ENCODE measurements at regions not wholly inside any gene's neighbourhood (a gene's known extent, or its start where the extent isn't known, plus 50 kb on each side); places are given as distances from the start of the nearest gene placed in this dataset.
"Not testable (repeated sequence)": the region's sequence is repeated elsewhere in the genome, so short reads cannot be mapped to it uniquely, and the experiment has no call there.

GRCh38 chr20:54350415-54350814 lies 125.0 kb upstream of the DOK5 start:
- POLR2A ChIA-PET = no interaction called here
- Histone ChIP-seq H3K36me3 (replicated peaks in 1 of 2; ENCODE audit: control extremely low read depth in 1 of 2, control insufficient read depth in 1 of 2, extremely low read depth in 1 of 2, insufficient read depth in 2 of 2, low read length in 1 of 2) (no peaks in the 10 kb centered on the region), H3K27ac (ENCODE audit: low read length in 2 of 2) (no peak overlapping the region), H3K4me3 (ENCODE audit: control extremely low read depth in 1 of 5, extremely low read depth in 1 of 5, insufficient read depth in 1 of 5, low read depth in 2 of 5, low read length in 4 of 5) (no peak overlapping the region), H3K27me3 (replicated peaks in 1 of 4; ENCODE audit: control extremely low read depth in 1 of 4, control insufficient read depth in 3 of 4, insufficient read depth in 4 of 4, low read length in 3 of 4) (no peaks in the 10 kb centered on the region), H3K4me1 (ENCODE audit: control insufficient read depth in 2 of 2, insufficient read depth in 2 of 2, low read length in 2 of 2) (no peaks in the 10 kb centered on the region), H2AFZ (ENCODE audit: insufficient read depth, low read depth, low read length, poor library complexity, severe bottlenecking) (no peak overlapping the region), H3K9ac (ENCODE audit: low read length) (no peak overlapping the region), H3K9me3 (ENCODE audit: control extremely low read depth in 1 of 3, control insufficient read depth in 2 of 3, insufficient read depth in 1 of 3, low read length in 2 of 3) (no peaks in the 10 kb centered on the region), H4K20me1 (ENCODE audit: control insufficient read depth, insufficient read depth, low read length, poor library complexity, severe bottlenecking) (no peaks in the 10 kb centered on the region), H3K79me2 (ENCODE audit: control insufficient read depth, insufficient read depth, low read length) (no peaks in the 10 kb centered on the region), H3K4me2 (replicated peaks; ENCODE audit: low read depth, low read length, poor library complexity, severe bottlenecking) (no peak overlapping the region)
- Mint-ChIP-seq H3K4me1 (no peaks in the 10 kb centered on the region), H3K27ac (no peak overlapping the region), H3K27me3 (peaks cover 11% of the 10 kb centered on the region), H3K9me3 (ENCODE audit: insufficient read depth) (no peaks in the 10 kb centered on the region), H3K4me3 (no peak overlapping the region)
- intact Hi-C loops (cut with micrococcal nuclease) = no loop called here
- WGBS (ENCODE audit: insufficient coverage) = no CpG with 5 or more reads among the region's 3 CpGs
- no peak for DNase-seq
- CTCF ChIA-PET = no interaction called here
- TF ChIP-seq, protein P1, sequence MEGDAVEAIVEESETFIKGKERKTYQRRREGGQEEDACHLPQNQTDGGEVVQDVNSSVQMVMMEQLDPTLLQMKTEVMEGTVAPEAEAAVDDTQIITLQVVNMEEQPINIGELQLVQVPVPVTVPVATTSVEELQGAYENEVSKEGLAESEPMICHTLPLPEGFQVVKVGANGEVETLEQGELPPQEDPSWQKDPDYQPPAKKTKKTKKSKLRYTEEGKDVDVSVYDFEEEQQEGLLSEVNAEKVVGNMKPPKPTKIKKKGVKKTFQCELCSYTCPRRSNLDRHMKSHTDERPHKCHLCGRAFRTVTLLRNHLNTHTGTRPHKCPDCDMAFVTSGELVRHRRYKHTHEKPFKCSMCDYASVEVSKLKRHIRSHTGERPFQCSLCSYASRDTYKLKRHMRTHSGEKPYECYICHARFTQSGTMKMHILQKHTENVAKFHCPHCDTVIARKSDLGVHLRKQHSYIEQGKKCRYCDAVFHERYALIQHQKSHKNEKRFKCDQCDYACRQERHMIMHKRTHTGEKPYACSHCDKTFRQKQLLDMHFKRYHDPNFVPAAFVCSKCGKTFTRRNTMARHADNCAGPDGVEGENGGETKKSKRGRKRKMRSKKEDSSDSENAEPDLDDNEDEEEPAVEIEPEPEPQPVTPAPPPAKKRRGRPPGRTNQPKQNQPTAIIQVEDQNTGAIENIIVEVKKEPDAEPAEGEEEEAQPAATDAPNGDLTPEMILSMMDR (IDR thresholded peaks at IDR 0.05) = no peak
- no peak for TF ChIP-seq EZH2 (IDR thresholded peaks at IDR 0.05; ENCODE audit: borderline replicate concordance, insufficient read depth, low read depth, low read length, poor library complexity, severe bottlenecking)
- no peak for ATAC-seq (ENCODE audit: low read depth)

DNA sequence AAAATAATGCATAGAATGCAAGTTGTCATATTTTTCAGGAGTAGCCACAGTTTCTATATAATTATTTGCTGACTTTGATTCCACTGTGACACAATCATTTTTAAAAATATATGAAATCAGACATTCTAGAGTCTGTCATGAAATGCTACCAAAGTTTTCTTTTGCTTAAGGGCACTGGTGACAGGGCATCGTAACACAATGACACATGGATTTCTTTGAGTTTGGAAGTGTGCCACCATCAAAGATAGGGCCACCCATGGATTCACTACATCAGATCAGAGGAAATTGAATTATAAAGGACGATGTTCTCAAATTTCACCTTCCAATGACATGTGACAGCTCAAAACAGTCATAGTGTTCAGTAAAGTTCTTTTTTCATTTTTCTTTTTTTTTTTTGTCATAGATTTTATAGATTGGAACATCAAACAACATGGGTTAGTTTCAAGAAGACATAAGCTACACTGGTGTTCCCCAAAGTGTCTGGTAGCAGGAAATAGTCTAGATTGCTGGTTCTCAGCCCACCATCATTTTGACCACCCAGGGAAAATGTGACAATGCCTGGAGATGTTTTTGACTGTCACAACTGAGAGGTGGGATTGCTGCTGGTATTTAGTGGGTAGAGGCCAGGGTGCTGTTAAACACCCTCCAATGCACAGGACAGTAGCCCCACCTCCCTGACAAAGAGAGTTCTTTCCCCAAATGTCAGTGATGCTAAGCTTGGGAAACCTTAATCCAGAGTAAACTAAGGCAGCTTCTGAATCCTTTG lies 123.8 kb upstream of the DOK5 start:
- Histone ChIP-seq H3K36me3 (replicated peaks in 1 of 2; ENCODE audit: control extremely low read depth in 1 of 2, control insufficient read depth in 1 of 2, extremely low read depth in 1 of 2, insufficient read depth in 2 of 2, low read length in 1 of 2) (no peaks in the 10 kb centered on the region), H3K9me3 (ENCODE audit: control extremely low read depth in 1 of 3, control insufficient read depth in 2 of 3, insufficient read depth in 1 of 3, low read length in 2 of 3) (no peaks in the 10 kb centered on the region), H4K20me1 (ENCODE audit: control insufficient read depth, insufficient read depth, low read length, poor library complexity, severe bottlenecking) (no peaks in the 10 kb centered on the region), H3K79me2 (ENCODE audit: control insufficient read depth, insufficient read depth, low read length) (no peaks in the 10 kb centered on the region), H3K9ac (ENCODE audit: low read length) (no peak overlapping the region), H3K4me2 (replicated peaks; ENCODE audit: low read depth, low read length, poor library complexity, severe bottlenecking) (no peak overlapping the region), H3K27me3 (replicated peaks in 1 of 4; ENCODE audit: control extremely low read depth in 1 of 4, control insufficient read depth in 3 of 4, insufficient read depth in 4 of 4, low read length in 3 of 4) (no peaks in the 10 kb centered on the region), H3K27ac (ENCODE audit: low read length in 2 of 2) (no peak overlapping the region), H2AFZ (ENCODE audit: insufficient read depth, low read depth, low read length, poor library complexity, severe bottlenecking) (no peak overlapping the region), H3K4me3 (ENCODE audit: control extremely low read depth in 1 of 5, extremely low read depth in 1 of 5, insufficient read depth in 1 of 5, low read depth in 2 of 5, low read length in 4 of 5) (no peak overlapping the region), H3K4me1 (ENCODE audit: control insufficient read depth in 2 of 2, insufficient read depth in 2 of 2, low read length in 2 of 2) (no peaks in the 10 kb centered on the region)
- Mint-ChIP-seq H3K4me1 (no peaks in the 10 kb centered on the region), H3K4me3 (no peak overlapping the region), H3K9me3 (ENCODE audit: insufficient read depth) (no peaks in the 10 kb centered on the region), H3K27ac (no peak overlapping the region), H3K27me3 (peaks cover 11% of the 10 kb centered on the region)
- no CpG with 5 or more reads among the region's 2 CpGs for WGBS (ENCODE audit: insufficient coverage)
- ATAC-seq (ENCODE audit: low read depth) (no peak), DNase-seq (no peak)
- CTCF ChIA-PET = interaction anchor here (0.7 kb wide), 1 partner anchor 503 kb away, joined by 4 read pairs; no protein-coding TSS in a partner anchor
- TF ChIP-seq, protein P1 (IDR thresholded peaks at IDR 0.05) = no peak
- TF ChIP-seq EZH2 (IDR thresholded peaks at IDR 0.05; ENCODE audit: borderline replicate concordance, insufficient read depth, low read depth, low read length, poor library complexity, severe bottlenecking) = no peak
- intact Hi-C loops (cut with micrococcal nuclease) = no loop called here
- POLR2A ChIA-PET = no interaction called here

DNA sequence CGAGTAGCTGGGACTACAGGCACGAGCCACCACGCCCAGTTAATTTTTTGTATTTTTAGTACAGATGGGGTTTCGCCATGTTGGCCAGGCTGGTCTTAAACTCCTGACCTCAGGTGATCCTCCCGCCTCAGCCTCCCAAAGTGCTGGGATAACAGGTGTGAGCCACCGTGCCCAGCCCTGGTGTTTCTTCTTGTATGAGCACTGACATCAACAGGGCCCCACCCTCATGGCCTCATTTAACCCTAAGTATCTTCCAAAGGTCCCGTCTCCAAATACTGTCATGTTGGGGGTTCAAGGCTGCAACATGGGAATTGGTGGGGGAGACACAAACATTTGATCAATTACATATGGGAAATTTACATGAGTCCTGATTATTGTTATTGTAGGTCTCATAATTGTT lies 122.9 kb upstream of the DOK5 start:
- H2AFZ ChIP-seq (ENCODE audit: insufficient read depth, low read depth, low read length, poor library complexity, severe bottlenecking); H3K4me3 ChIP-seq (ENCODE audit: control extremely low read depth in 1 of 5, extremely low read depth in 1 of 5, insufficient read depth in 1 of 5, low read depth in 2 of 5, low read length in 4 of 5); H3K4me3 Mint-ChIP-seq; H3K4me2 ChIP-seq (replicated peaks; ENCODE audit: low read depth, low read length, poor library complexity, severe bottlenecking); intact Hi-C loops (cut with micrococcal nuclease); H4K20me1 ChIP-seq (ENCODE audit: control insufficient read depth, insufficient read depth, low read length, poor library complexity, severe bottlenecking); H3K27ac ChIP-seq (ENCODE audit: low read length in 2 of 2); H3K79me2 ChIP-seq (ENCODE audit: control insufficient read depth, insufficient read depth, low read length); H3K4me1 ChIP-seq (ENCODE audit: control insufficient read depth in 2 of 2, insufficient read depth in 2 of 2, low read length in 2 of 2); H3K36me3 ChIP-seq (replicated peaks in 1 of 2; ENCODE audit: control extremely low read depth in 1 of 2, control insufficient read depth in 1 of 2, extremely low read depth in 1 of 2, insufficient read depth in 2 of 2, low read length in 1 of 2); DNase-seq; H3K27me3 ChIP-seq (replicated peaks in 1 of 4; ENCODE audit: control extremely low read depth in 1 of 4, control insufficient read depth in 3 of 4, insufficient read depth in 4 of 4, low read length in 3 of 4); H3K27me3 Mint-ChIP-seq; POLR2A ChIA-PET; H3K9ac ChIP-seq (ENCODE audit: low read length); H3K9me3 Mint-ChIP-seq (ENCODE audit: insufficient read depth); H3K9me3 ChIP-seq (ENCODE audit: control extremely low read depth in 1 of 3, control insufficient read depth in 2 of 3, insufficient read depth in 1 of 3, low read length in 2 of 3); CTCF ChIA-PET; H3K4me1 Mint-ChIP-seq; H3K27ac Mint-ChIP-seq; ATAC-seq (ENCODE audit: low read depth): not testable (repeated sequence)
- WGBS (ENCODE audit: insufficient coverage) = 100% methylated on average over 6 of the region's 7 CpGs

All from B cell (primary cell).